ENCODE measurements at regions not wholly inside any gene's neighbourhood (a gene's known extent, or its start where the extent isn't known, plus 50 kb on each side); places are given as distances from the start of the nearest gene placed in this dataset.

- TF ChIP-seq POLR2A (IDR thresholded peaks at IDR 0.05; ENCODE audit: low read length) (no peak), GATA1 (IDR thresholded peaks at IDR 0.05; ENCODE audit: low read depth, low read length) (no peak)
Observed at GRCh38 chr4:181106398-181106797, 1136.8 kb upstream of the TENM3 start.

Measured in erythroblast (primary cell).